Ovary (tissue), 7 donors: ENCODE measurements at regions not wholly inside any gene's neighbourhood (a gene's known extent, or its start where the extent isn't known, plus 50 kb on each side); places are given as distances from the start of the nearest gene placed in this dataset.
"Not testable (repeated sequence)": the region's sequence is repeated elsewhere in the genome, so short reads cannot be mapped to it uniquely, and the experiment has no call there.

Source experiments
- DNase-seq, 5 donors: peaks; one replicate each; pipeline ENCODE4 v3.0.0-alpha.2; 2019 to 2020
- H3K27ac ChIP-seq, 2 donors: fragments of 200-600 bp; one replicate each; pipeline versions ENCODE4 v1.5.1 to v1.8.0; 2019 to 2022
- H3K27me3 ChIP-seq: fragments of 200-600 bp; one replicate; pipeline ENCODE4 v1.8.0; 2022
- H3K36me3 ChIP-seq: fragments of 200-600 bp; sonication (generic); one replicate; pipeline ENCODE4 v1.5.1; 2019
- H3K4me1 ChIP-seq: one replicate; pipeline ENCODE4 v1.8.1; 2013; ENCODE audit warnings: mild to moderate bottlenecking, moderate library complexity; ENCODE audit not compliant: insufficient read depth
- H3K4me3 ChIP-seq: fragments of 200-600 bp; sonication (generic); one replicate; pipeline ENCODE4 v1.5.1; 2017
- H3K9me3 ChIP-seq, 2 donors: fragments of 200-600 bp in 1 of 2; sonication (generic) in 1 of 2; one replicate each; pipeline versions ENCODE4 v1.5.1 to v1.8.1; 2013 to 2019; ENCODE audit warnings: mild to moderate bottlenecking in 1 of 2, moderate library complexity in 1 of 2
- CTCF ChIP-seq, 3 donors: fragments of 450-650 bp in 2 of 3; fragments of 200-600 bp in 1 of 3; IDR thresholded peaks; one replicate each; pipeline versions ENCODE4 v1.5.1 to v1.8.0; 2016 to 2022; ENCODE audit warnings: antibody characterized with exemption in 3 of 3, mild to moderate bottlenecking in 1 of 3
- EP300 ChIP-seq: sonication (generic); formaldehyde crosslinking; IDR thresholded peaks from one replicate; pipeline ENCODE4 v1.6.1; 2017; ENCODE audit warnings: antibody characterized with exemption
- POLR2A ChIP-seq: fragments of 450-650 bp; IDR thresholded peaks from one replicate; pipeline ENCODE4 v1.6.1; 2017; ENCODE audit warnings: antibody characterized with exemption, mild to moderate bottlenecking, moderate library complexity
- WGBS, 3 donors: extraction: QIAGEN DNeasy Blood & Tissue Kit in 1 of 3; methylation state at CpG; one replicate each; pipeline versions ENCODE4 v1.1.5 to v1.1.7; 2013 to 2017; 5-methylcytosine and 5-hydroxymethylcytosine counted together
- intact Hi-C, 4 donors: fragments of 100-400 bp; cut with DNase I; formaldehyde crosslinking; loops; one replicate each; pipeline versions ENCODE4 v1.11.0 to v1.15.1; 2022 to 2023
- donor health status: DM: no; HTN: no; CAD: no; lungs with moderate emphysema.
- donor health status: DM: no; HTN: no; CAD: no.
- donor health status: Bipolar disorder and iron deficiency.
- donor health status: DM: no; HTN: no; CAD: no.
- donor health status: DM: yes; HTN: yes; CAD: no.

- intact Hi-C loops: no loop called here
Measured at GRCh38 chr16:5911241-5911640, 813.6 kb upstream of the EEF2KMT start.

GRCh38 chr16:5909556-5909955, 812.0 kb upstream of the EEF2KMT start:
- DNase-seq, H3K27me3 ChIP-seq, H3K36me3 ChIP-seq, H3K4me3 ChIP-seq, H3K27ac ChIP-seq, intact Hi-C loops, H3K9me3 ChIP-seq, H3K4me1 ChIP-seq: not testable (repeated sequence)
- 83 to 92% (median 92%) methylated on average over 8 of the region's 8 CpGs for WGBS, 3 donors

More at GRCh38 chr16:5911241-5911640, 813.6 kb upstream of the EEF2KMT start:
- TF ChIP-seq EP300 (no peak), POLR2A (no peak), CTCF (IDR thresholded peaks at IDR 0.05) (no peak)
- H3K4me1 ChIP-seq: no peaks in the 10 kb centered on the region
- no peak overlapping the region for H3K4me3 ChIP-seq
- H3K27ac ChIP-seq: no peak overlapping the region
- 33 to 43% (median 42%) methylated on average over 10 of the region's 10 CpGs for WGBS, 3 donors
- H3K36me3 ChIP-seq: no peaks in the 10 kb centered on the region
- H3K27me3 ChIP-seq: no peaks in the 10 kb centered on the region
- H3K9me3 ChIP-seq: no peaks in the 10 kb centered on the region
- DNase-seq: no peak

GRCh38 chr16:5907544-5907943, 809.9 kb upstream of the EEF2KMT start:
- H3K27ac ChIP-seq: no peak overlapping the region
- intact Hi-C loops: no loop called here
- no peak for TF ChIP-seq EP300
- TF ChIP-seq POLR2A: no peak
- TF ChIP-seq CTCF (IDR thresholded peaks at IDR 0.05): no peak
- H3K4me3 ChIP-seq: no peak overlapping the region
- no peaks in the 10 kb centered on the region for H3K9me3 ChIP-seq
- WGBS, 3 donors: 92 to 93% (median 92%) methylated on average over 5 of the region's 5 CpGs
- no peaks in the 10 kb centered on the region for H3K36me3 ChIP-seq
- H3K4me1 ChIP-seq: no peaks in the 10 kb centered on the region
- no peak for DNase-seq
- no peaks in the 10 kb centered on the region for H3K27me3 ChIP-seq

- no peak for DNase-seq
- Histone ChIP-seq H3K4me1 (no peaks in the 10 kb centered on the region), H3K27ac (no peak overlapping the region), H3K9me3 (no peaks in the 10 kb centered on the region), H3K36me3 (no peaks in the 10 kb centered on the region), H3K4me3 (no peak overlapping the region), H3K27me3 (no peaks in the 10 kb centered on the region)
- WGBS, 3 donors: 65 to 79% (median 76%) methylated on average over 6 of the region's 6 CpGs
- intact Hi-C loops: no loop called here
- no peak for TF ChIP-seq EP300
- no peak for TF ChIP-seq POLR2A
- TF ChIP-seq CTCF (IDR thresholded peaks at IDR 0.05): no peak
Measured at GRCh38 chr16:5906351-5906750, 808.8 kb upstream of the EEF2KMT start.

GRCh38 chr16:5905935-5906334, 808.3 kb upstream of the EEF2KMT start:
- Histone ChIP-seq H3K4me1 (no peaks in the 10 kb centered on the region), H3K4me3 (no peak overlapping the region), H3K27ac (no peak overlapping the region), H3K9me3 (no peaks in the 10 kb centered on the region), H3K27me3 (no peaks in the 10 kb centered on the region), H3K36me3 (no peaks in the 10 kb centered on the region)
- intact Hi-C loops: no loop called here
- DNase-seq: no peak
- TF ChIP-seq POLR2A (no peak), CTCF (IDR thresholded peaks at IDR 0.05) (no peak), EP300 (no peak)
- 66 to 78% (median 69%) methylated on average over 4 of the region's 4 CpGs for WGBS, 3 donors
